PC-9 (cell line): ENCODE measurements at regions not wholly inside any gene's neighbourhood (a gene's known extent, or its start where the extent isn't known, plus 50 kb on each side); places are given as distances from the start of the nearest gene placed in this dataset.

Experiments used
- BruUV-seq: library from RNA; stranded (reverse); fragments of 400-500 nt; replicated peaks from 2 replicates; lab custom pipeline; 2021; lab: Mats Ljungman, UMichigan
- CTCF ChIA-PET: fragments of 300-600 bp; sonication (Branson Sonifier 250); formaldehyde crosslinking; loops from one replicate; lab custom pipeline; 2022; ENCODE audit warnings: antibody characterized with exemption; lab: Charles Lee
- POLR2A ChIA-PET: fragments of 300-600 bp; sonication (Branson Sonifier 250); formaldehyde crosslinking; loops from one replicate; lab custom pipeline; 2022; ENCODE audit warnings: antibody characterized with exemption; ENCODE audit not compliant: unreplicated experiment; lab: Charles Lee
- DNase-seq, 2 experiments: peaks; one replicate each; pipeline versions ENCODE4 v3.0.0 to v3.0.0-alpha.2; 2015 to 2022; ENCODE audit warnings: mixed read lengths in 1 of 2
- H2AFZ ChIP-seq: fragments of 200-600 bp; sonication (generic); 2 replicates; pipeline ENCODE4 v1.8.1; 2017; ENCODE audit warnings: antibody characterized with exemption
- H3F3A ChIP-seq: fragments of 200-600 bp; sonication (generic); 2 replicates; pipeline ENCODE4 v1.8.1; 2017; ENCODE audit warnings: antibody characterized with exemption, mild to moderate bottlenecking, low read depth; ENCODE audit not compliant: insufficient read depth
- H3K27ac ChIP-seq: fragments of 200-600 bp; sonication (generic); 2 replicates; pipeline ENCODE4 v1.6.1; 2016; ENCODE audit warnings: mixed run types
- H3K27me3 ChIP-seq: fragments of 200-600 bp; sonication (generic); 2 replicates; pipeline ENCODE4 v1.6.1; 2016; ENCODE audit warnings: low read depth, mixed run types; ENCODE audit not compliant: insufficient read depth
- H3K36me3 ChIP-seq: fragments of 200-600 bp; sonication (generic); 2 replicates; pipeline ENCODE4 v1.6.1; 2016; ENCODE audit warnings: low read depth, mixed run types
- H3K4me1 ChIP-seq: fragments of 200-600 bp; sonication (generic); replicated peaks from 2 replicates; pipeline ENCODE4 v1.6.1; 2016; ENCODE audit warnings: mixed run types; ENCODE audit not compliant: insufficient read depth
- H3K4me2 ChIP-seq: fragments of 200-600 bp; sonication (generic); 2 replicates; pipeline ENCODE4 v1.6.1; 2017; ENCODE audit warnings: mixed run types
- H3K4me3 ChIP-seq: fragments of 200-600 bp; sonication (generic); 2 replicates; pipeline ENCODE4 v1.6.1; 2016; ENCODE audit warnings: mixed run types
- H3K79me2 ChIP-seq: fragments of 200-600 bp; sonication (generic); 2 replicates; pipeline ENCODE4 v1.6.1; 2017; ENCODE audit warnings: low read depth, mixed run types
- H3K9me2 ChIP-seq: fragments of 200-600 bp; sonication (generic); 2 replicates; pipeline ENCODE4 v1.8.1; 2017; ENCODE audit warnings: mild to moderate bottlenecking; ENCODE audit not compliant: insufficient read depth
- H3K9me3 ChIP-seq: fragments of 200-600 bp; sonication (generic); 2 replicates; pipeline ENCODE4 v1.8.1; 2016; ENCODE audit warnings: low read depth; ENCODE audit not compliant: insufficient read depth
- H4K20me1 ChIP-seq: fragments of 200-600 bp; sonication (generic); 2 replicates; pipeline ENCODE4 v1.8.1; 2017; ENCODE audit not compliant: insufficient read depth
- EZH2 ChIP-seq: fragments of 200-600 bp; sonication (generic); IDR thresholded peaks from 2 replicates; pipeline ENCODE4 v1.8.0; 2017; ENCODE audit warnings: antibody characterized with exemption, low read depth
- intact Hi-C: fragments of 100-400 bp; cut with micrococcal nuclease; formaldehyde crosslinking; loops from one replicate; pipeline ENCODE4 v1.10.0; 2022; ENCODE audit not compliant: unreplicated experiment
- TF ChIP-seq, protein P1 (sequence below): fragments of 200-600 bp; sonication (generic); conservative IDR thresholded peaks from 2 replicates; pipeline ENCODE4 v1.6.1; 2017; ENCODE audit warnings: mixed run types, antibody characterized with exemption, mild to moderate bottlenecking, moderate library complexity

DNA sequence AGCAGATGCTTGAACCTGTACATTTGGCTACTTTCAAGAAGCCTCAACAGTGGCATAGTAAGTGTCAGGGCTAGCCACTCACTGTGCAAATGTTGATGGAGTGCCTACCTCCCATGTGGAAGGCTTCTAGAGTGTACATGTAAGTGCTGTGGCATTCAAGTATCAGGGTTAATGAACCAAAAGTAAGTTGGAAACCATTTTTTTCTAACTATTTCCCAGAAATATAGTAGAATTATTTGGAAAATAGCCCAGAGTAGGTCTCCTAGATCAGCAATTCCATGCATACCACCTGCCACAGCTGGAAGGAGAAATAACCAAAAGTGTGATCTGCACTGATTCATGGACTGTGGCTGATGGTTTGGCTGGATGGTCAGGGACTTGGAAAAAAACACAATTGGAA, 53.3 kb downstream of the FOXD1 start:
- TF ChIP-seq, protein P1, sequence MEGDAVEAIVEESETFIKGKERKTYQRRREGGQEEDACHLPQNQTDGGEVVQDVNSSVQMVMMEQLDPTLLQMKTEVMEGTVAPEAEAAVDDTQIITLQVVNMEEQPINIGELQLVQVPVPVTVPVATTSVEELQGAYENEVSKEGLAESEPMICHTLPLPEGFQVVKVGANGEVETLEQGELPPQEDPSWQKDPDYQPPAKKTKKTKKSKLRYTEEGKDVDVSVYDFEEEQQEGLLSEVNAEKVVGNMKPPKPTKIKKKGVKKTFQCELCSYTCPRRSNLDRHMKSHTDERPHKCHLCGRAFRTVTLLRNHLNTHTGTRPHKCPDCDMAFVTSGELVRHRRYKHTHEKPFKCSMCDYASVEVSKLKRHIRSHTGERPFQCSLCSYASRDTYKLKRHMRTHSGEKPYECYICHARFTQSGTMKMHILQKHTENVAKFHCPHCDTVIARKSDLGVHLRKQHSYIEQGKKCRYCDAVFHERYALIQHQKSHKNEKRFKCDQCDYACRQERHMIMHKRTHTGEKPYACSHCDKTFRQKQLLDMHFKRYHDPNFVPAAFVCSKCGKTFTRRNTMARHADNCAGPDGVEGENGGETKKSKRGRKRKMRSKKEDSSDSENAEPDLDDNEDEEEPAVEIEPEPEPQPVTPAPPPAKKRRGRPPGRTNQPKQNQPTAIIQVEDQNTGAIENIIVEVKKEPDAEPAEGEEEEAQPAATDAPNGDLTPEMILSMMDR: no peak
- no peak for TF ChIP-seq EZH2

DNA sequence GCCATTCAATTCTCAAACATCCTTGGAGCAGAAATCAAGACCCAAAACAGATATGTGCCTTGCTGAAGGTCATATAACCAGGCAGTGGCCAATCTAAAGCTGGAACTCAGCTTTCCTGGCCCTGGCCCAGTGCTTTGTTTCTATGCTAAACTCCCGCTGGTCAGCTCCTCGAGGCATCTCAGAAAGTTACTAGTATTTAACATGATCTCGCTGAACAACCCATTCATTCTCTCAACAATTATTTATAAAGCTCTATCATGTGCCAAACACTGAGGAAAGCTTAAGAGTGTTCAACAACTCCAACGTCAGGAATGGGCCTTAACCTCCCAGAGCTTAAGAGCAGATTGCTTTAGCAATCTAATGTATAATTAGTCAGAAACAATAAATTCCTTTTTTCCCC, 54.0 kb downstream of the FOXD1 start:
- no peaks in the 10 kb centered on the region for H3K79me2 ChIP-seq
- H4K20me1 ChIP-seq: no peaks in the 10 kb centered on the region
- no peaks in the 10 kb centered on the region for H3K36me3 ChIP-seq
- DNase-seq: no peak
- no peaks in the 10 kb centered on the region for H3K27me3 ChIP-seq
- ChIA-PET CTCF (no interaction called here), POLR2A (no interaction called here)
- H3K4me1 ChIP-seq: 0 out of 2 replicates have a peak, but pooled peaks cover 5% of the 10 kb centered on the region
- peaks cover 7% of the 10 kb centered on the region; the same call in 1 of the 2 replicates for H3K9me2 ChIP-seq
- BruUV-seq: no TSS peak
- H3K4me2 ChIP-seq: no peak overlapping the region
- H3K27ac ChIP-seq: no peak overlapping the region
- H3F3A ChIP-seq: no peaks in the 10 kb centered on the region
- H2AFZ ChIP-seq: no peak overlapping the region
- TF ChIP-seq, protein P1: no peak
- TF ChIP-seq EZH2: no peak
- intact Hi-C loops: no loop called here
- no peaks in the 10 kb centered on the region for H3K9me3 ChIP-seq
- H3K4me3 ChIP-seq: no peak overlapping the region

More for the DNA sequence above, 53.3 kb downstream of the FOXD1 start:
- Histone ChIP-seq H3K9me3 (no peaks in the 10 kb centered on the region), H3K4me2 (no peak overlapping the region), H4K20me1 (no peaks in the 10 kb centered on the region), H3K4me1 (0 out of 2 replicates have a peak, but pooled peaks cover 5% of the 10 kb centered on the region), H3K36me3 (no peaks in the 10 kb centered on the region), H2AFZ (no peak overlapping the region), H3F3A (no peaks in the 10 kb centered on the region), H3K27ac (no peak overlapping the region), H3K9me2 (peaks cover 7% of the 10 kb centered on the region; the same call in 1 of the 2 replicates), H3K79me2 (no peaks in the 10 kb centered on the region), H3K27me3 (no peaks in the 10 kb centered on the region), H3K4me3 (no peak overlapping the region)
- ChIA-PET POLR2A (no interaction called here), CTCF (no interaction called here)
- BruUV-seq: no TSS peak
- no peak for DNase-seq
- intact Hi-C loops: no loop called here

DNA sequence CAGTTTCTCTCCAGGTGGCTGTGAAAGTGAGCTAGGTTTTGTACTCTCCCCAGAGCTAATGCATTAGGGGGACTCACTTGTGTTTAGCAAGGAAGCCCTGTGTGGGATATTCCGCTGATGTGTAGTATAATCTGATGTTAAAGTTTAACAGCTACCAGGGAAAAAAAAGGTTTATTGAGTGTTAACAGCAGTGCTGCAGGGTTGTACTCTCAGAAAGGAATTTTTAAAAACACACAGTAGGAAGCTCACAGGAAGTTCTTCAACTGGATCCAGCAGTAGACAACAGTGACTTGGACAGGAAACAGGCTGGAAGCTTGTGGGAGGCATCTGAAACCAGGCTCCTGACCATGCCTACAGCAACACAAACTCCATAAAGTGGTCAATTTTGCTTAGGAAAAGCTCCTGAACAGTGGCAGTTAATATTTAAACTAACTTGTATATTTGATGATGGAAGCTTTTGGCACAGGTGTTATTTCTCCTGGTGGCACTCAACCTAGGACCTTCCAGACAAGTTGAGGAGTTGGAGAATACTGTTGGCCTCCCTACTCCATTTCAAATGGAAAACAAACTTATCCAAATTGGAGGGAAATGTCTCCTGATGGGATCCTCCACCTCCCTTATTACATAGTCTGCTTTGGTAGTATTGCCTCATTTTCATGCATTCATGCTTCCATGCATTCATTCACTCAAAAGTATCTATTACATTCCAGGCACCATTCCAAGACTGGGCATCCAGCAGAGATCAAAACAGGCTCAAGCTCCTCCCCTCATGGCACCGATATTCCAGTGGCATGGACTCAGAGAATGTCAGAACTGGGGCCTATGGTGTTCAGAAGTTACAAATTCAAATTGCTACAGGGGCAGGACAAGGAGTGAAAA, 54.7 kb downstream of the FOXD1 start:
- no peaks in the 10 kb centered on the region for H4K20me1 ChIP-seq
- no peaks in the 10 kb centered on the region for H3K36me3 ChIP-seq
- no TSS peak for BruUV-seq
- CTCF ChIA-PET: no interaction called here
- no peak for DNase-seq
- H3K79me2 ChIP-seq: no peaks in the 10 kb centered on the region
- no peak overlapping the region for H3K4me2 ChIP-seq
- no peaks in the 10 kb centered on the region for H3F3A ChIP-seq
- 0 out of 2 replicates have a peak, but pooled peaks cover 5% of the 10 kb centered on the region for H3K4me1 ChIP-seq
- H2AFZ ChIP-seq: no peak overlapping the region
- no peak for TF ChIP-seq EZH2
- TF ChIP-seq, protein P1: no peak
- no peaks in the 10 kb centered on the region for H3K27me3 ChIP-seq
- intact Hi-C loops: no loop called here
- H3K4me3 ChIP-seq: no peak overlapping the region
- peaks cover 7% of the 10 kb centered on the region; the same call in 1 of the 2 replicates for H3K9me2 ChIP-seq
- POLR2A ChIA-PET: no interaction called here
- no peak overlapping the region for H3K27ac ChIP-seq
- no peaks in the 10 kb centered on the region for H3K9me3 ChIP-seq
